ENCODE measurements at regions not wholly inside any gene's neighbourhood (a gene's known extent, or its start where the extent isn't known, plus 50 kb on each side); places are given as distances from the start of the nearest gene placed in this dataset.

DNA sequence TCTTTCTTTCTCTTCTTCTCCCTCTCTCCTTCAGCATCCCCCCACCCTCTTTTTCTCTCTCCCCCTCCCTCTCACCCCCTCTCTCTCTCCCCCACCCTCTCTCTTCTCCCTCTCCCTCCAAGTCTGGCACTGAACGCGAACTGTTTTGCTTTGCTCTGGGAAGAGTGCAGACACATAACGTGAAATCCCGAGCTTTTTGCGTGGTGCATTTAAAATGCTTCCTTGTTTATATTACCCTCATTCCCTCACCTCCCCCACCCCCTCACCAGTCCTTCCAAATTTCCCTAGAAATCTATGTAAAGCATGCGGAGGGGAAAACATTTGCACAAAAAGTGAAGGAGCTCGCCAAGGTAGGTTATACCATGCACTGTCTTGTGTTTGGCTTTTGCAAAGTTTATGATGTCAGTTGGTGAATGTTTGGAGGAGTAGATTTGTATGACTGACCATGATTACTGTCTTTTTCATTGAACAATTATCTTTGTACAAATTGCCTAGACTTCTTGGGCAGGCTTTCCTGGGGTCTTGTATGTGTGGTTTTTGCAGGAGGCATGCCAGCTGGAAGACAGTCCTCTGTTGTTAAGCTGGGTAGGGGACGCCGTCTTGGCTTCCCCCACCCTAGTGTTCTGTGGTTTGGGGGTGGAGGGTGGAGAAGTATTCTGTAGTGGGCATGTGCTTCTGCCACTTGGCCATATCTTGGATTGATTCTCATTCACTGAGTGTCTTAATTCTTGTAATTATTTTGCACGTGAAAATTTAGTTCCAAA is 123.7 kb upstream of the HSD17B12 start:
- no peaks in the 10 kb centered on the region for H3K4me1 ChIP-seq (ENCODE audit: control insufficient read depth, insufficient read depth, low read length)
- no peak overlapping the region for H4K91ac ChIP-seq (ENCODE audit: insufficient read depth, low read depth, low read length)
- H3K27me3 ChIP-seq (ENCODE audit: control insufficient read depth, insufficient read depth, low read length), result peaks cover 59% of the 10 kb centered on the region
- H2BK20ac ChIP-seq (ENCODE audit: low read depth, low read length), result no peak overlapping the region
- no peak overlapping the region for H2BK120ac ChIP-seq (ENCODE audit: low read depth, low read length)
- no peak overlapping the region for H3K18ac ChIP-seq (ENCODE audit: low read depth, low read length)
- H3K14ac ChIP-seq (replicated peaks; ENCODE audit: low read depth, low read length), result no peak overlapping the region
- no peak overlapping the region; the same call in 1 of the 2 replicates for H3K4me2 ChIP-seq (ENCODE audit: low read depth, low read length)
- intact Hi-C loops (cut with micrococcal nuclease), result no loop called here
- in situ Hi-C loops (cut with MboI; ENCODE audit: low sequenced_read_pairs), result no loop called here
- dilution Hi-C loops (cut with HindIII; ENCODE audit: low sequenced_read_pairs, unreplicated experiment), result no loop called here
- H4K20me1 ChIP-seq (ENCODE audit: insufficient read depth, low read length), result no peaks in the 10 kb centered on the region
- no peaks in the 10 kb centered on the region for H3K36me3 ChIP-seq (ENCODE audit: control insufficient read depth, insufficient read depth, low read length)
- POLR2A ChIA-PET (ENCODE audit: unreplicated experiment), result no interaction called here
- H3K79me1 ChIP-seq (ENCODE audit: low read depth in 1 of 2, low read length in 2 of 2), result no peaks in the 10 kb centered on the region
- no peak overlapping the region for H2AK5ac ChIP-seq (ENCODE audit: low read depth, low read length)
- no peak overlapping the region for H3K27ac ChIP-seq (ENCODE audit: insufficient read depth, low read length)
- H2BK5ac ChIP-seq (ENCODE audit: low read depth, low read length, poor library complexity, severe bottlenecking), result no peak overlapping the region
- no peak overlapping the region for H3K9ac ChIP-seq (ENCODE audit: low read depth, low read length)
- H4K5ac ChIP-seq (ENCODE audit: low read depth, low read length), result no peak overlapping the region
- ATAC-seq (ENCODE audit: low read depth), result no peak
- no peak overlapping the region for H3K56ac ChIP-seq (ENCODE audit: extremely low read depth, insufficient read depth, low read length)
- no peaks in the 10 kb centered on the region for H3K9me1 ChIP-seq (ENCODE audit: insufficient read depth, low read length)
- no peak for TF ChIP-seq FOS (IDR thresholded peaks at IDR 0.05; ENCODE audit: low read depth, low read length)
- no peak for TF ChIP-seq RAD21 (IDR thresholded peaks at IDR 0.05; ENCODE audit: low read length)
- TF ChIP-seq POLR2A (IDR thresholded peaks at IDR 0.05; ENCODE audit: low read depth, low read length), result no peak
- TF ChIP-seq BHLHE40 (IDR thresholded peaks at IDR 0.05; ENCODE audit: low read depth, low read length), result no peak
- no peak for TF ChIP-seq SMC3 (IDR thresholded peaks at IDR 0.05; ENCODE audit: low read depth, low read length)
- TF ChIP-seq CHD1 (IDR thresholded peaks at IDR 0.05; ENCODE audit: low read depth, low read length), result no peak
- TF ChIP-seq RFX5 (IDR thresholded peaks at IDR 0.05; ENCODE audit: low read depth, low read length), result no peak
- no peak for TF ChIP-seq MAZ (IDR thresholded peaks at IDR 0.05; ENCODE audit: borderline replicate concordance, low read depth, low read length)
- TF ChIP-seq NFE2L2 (IDR thresholded peaks at IDR 0.05; ENCODE audit: low read depth, low read length), result no peak
- TF ChIP-seq, protein P1, sequence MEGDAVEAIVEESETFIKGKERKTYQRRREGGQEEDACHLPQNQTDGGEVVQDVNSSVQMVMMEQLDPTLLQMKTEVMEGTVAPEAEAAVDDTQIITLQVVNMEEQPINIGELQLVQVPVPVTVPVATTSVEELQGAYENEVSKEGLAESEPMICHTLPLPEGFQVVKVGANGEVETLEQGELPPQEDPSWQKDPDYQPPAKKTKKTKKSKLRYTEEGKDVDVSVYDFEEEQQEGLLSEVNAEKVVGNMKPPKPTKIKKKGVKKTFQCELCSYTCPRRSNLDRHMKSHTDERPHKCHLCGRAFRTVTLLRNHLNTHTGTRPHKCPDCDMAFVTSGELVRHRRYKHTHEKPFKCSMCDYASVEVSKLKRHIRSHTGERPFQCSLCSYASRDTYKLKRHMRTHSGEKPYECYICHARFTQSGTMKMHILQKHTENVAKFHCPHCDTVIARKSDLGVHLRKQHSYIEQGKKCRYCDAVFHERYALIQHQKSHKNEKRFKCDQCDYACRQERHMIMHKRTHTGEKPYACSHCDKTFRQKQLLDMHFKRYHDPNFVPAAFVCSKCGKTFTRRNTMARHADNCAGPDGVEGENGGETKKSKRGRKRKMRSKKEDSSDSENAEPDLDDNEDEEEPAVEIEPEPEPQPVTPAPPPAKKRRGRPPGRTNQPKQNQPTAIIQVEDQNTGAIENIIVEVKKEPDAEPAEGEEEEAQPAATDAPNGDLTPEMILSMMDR (conservative IDR thresholded peaks at IDR 0.05; ENCODE audit: low read depth, low read length), result no peak
- no peak for TF ChIP-seq ELK1 (IDR thresholded peaks at IDR 0.05; ENCODE audit: borderline replicate concordance, low read depth, low read length)
- TF ChIP-seq RCOR1 (IDR thresholded peaks at IDR 0.05; ENCODE audit: insufficient replicate concordance, low read length), result no peak
- no peak for TF ChIP-seq USF2 (IDR thresholded peaks at IDR 0.05; ENCODE audit: low read depth, low read length)
- no peak for TF ChIP-seq CEBPB (IDR thresholded peaks at IDR 0.05; ENCODE audit: low read depth, low read length)
- no peak for TF ChIP-seq MAFK (IDR thresholded peaks at IDR 0.05; ENCODE audit: low read depth, low read length)
- no peak overlapping the region for H4K8ac ChIP-seq (ENCODE audit: low read depth in 2 of 2, low read length in 2 of 2)
- H3K4ac ChIP-seq (ENCODE audit: low read depth, low read length), result no peak overlapping the region
- CTCF ChIA-PET, result interaction anchor here (1.7 kb wide), 1 partner anchor 10 kb away, joined by 5 read pairs; no protein-coding TSS in a partner anchor
- no peak overlapping the region for H3K4me3 ChIP-seq (ENCODE audit: insufficient read depth, low read depth, low read length)
- no peaks in the 10 kb centered on the region for H3K9me3 ChIP-seq (ENCODE audit: control insufficient read depth, insufficient read depth, low read length)
- no peak overlapping the region for H3K23ac ChIP-seq (ENCODE audit: low read depth, low read length)
- no peak overlapping the region for H2AK9ac ChIP-seq (replicated peaks; ENCODE audit: low read depth, low read length, poor library complexity)
- H2AFZ ChIP-seq (replicated peaks; ENCODE audit: low read length, poor library complexity), result no peak overlapping the region
- DNase-seq, result no peak
- no peak overlapping the region for H2BK15ac ChIP-seq (ENCODE audit: low read depth, low read length)
- BruUV-seq (replicated peaks), result no TSS peak
- whole genome bisulfite sequencing, 2 experiments (ENCODE audit: extremely low coverage in 2 of 2, insufficient read length in 1 of 2), result no CpG with 5 or more reads among the region's 10 CpGs

Measured in IMR-90 (cell line).